Natural killer cell (primary cell): ENCODE measurements at regions not wholly inside any gene's neighbourhood (a gene's known extent, or its start where the extent isn't known, plus 50 kb on each side); places are given as distances from the start of the nearest gene placed in this dataset.

Source experiments
- ATAC-seq, 3 donors: fragments of 150-1000 bp in 2 of 3; fragments of 200-7000 bp in 1 of 3; cut with Tn5 transposase; 1 replicate in 1 of 3; 2 replicates in 2 of 3; pipeline ENCODE4 v1.10.0; 2021; ENCODE audit warnings: mild to moderate bottlenecking in 2 of 3, moderate library complexity in 2 of 3
- DNase-seq, 2 donors: peaks; one replicate each; pipeline versions ENCODE4 v3.0.0 to v3.0.0-alpha.2; 2013 to 2021; ENCODE audit warnings: mixed read lengths in 1 of 2
- H3K27ac ChIP-seq: one replicate; pipeline ENCODE4 v1.5.1; 2013; ENCODE audit warnings: mild to moderate bottlenecking, low read length
- H3K27me3 ChIP-seq: one replicate; pipeline ENCODE4 v1.6.1; 2013; ENCODE audit warnings: low read length; ENCODE audit not compliant: control insufficient read depth, insufficient read depth
- H3K36me3 ChIP-seq: one replicate; pipeline ENCODE4 v1.6.1; 2013; ENCODE audit warnings: low read length; ENCODE audit not compliant: control insufficient read depth, insufficient read depth
- H3K4me1 ChIP-seq: one replicate; pipeline ENCODE4 v1.6.1; 2013; ENCODE audit warnings: low read length; ENCODE audit not compliant: control insufficient read depth, insufficient read depth
- H3K4me3 ChIP-seq: one replicate; pipeline ENCODE4 v1.5.1; 2013; ENCODE audit warnings: low read length
- H3K9me3 ChIP-seq: one replicate; pipeline ENCODE4 v1.6.1; 2013; ENCODE audit warnings: low read length; ENCODE audit not compliant: control insufficient read depth, insufficient read depth
- H3K27ac Mint-ChIP-seq, 2 donors: one replicate each; pipeline ENCODE4 v1.8.0; 2022; ENCODE audit warnings: mild to moderate bottlenecking in 2 of 2, mixed read lengths in 2 of 2, moderate library complexity in 1 of 2
- H3K27me3 Mint-ChIP-seq, 2 donors: one replicate each; pipeline ENCODE4 v1.8.0; 2022; ENCODE audit warnings: low read depth in 2 of 2, mixed read lengths in 2 of 2
- H3K36me3 Mint-ChIP-seq: one replicate; pipeline ENCODE4 v1.8.0; 2022; ENCODE audit warnings: mixed read lengths
- H3K4me1 Mint-ChIP-seq, 2 donors: one replicate each; pipeline ENCODE4 v1.8.0; 2022; ENCODE audit warnings: mixed read lengths in 2 of 2
- H3K4me3 Mint-ChIP-seq: one replicate; pipeline ENCODE4 v1.8.0; 2022; ENCODE audit warnings: mild to moderate bottlenecking, moderate library complexity, mixed read lengths
- H3K9me3 Mint-ChIP-seq, 2 donors: one replicate each; pipeline ENCODE4 v1.8.0; 2022; ENCODE audit warnings: mixed read lengths in 2 of 2
- CTCF ChIP-seq: fragments of 200-600 bp; IDR thresholded peaks from one replicate; pipeline ENCODE4 v1.8.0; 2022; ENCODE audit warnings: antibody characterized with exemption
- WGBS: methylation state at CpG from one replicate; pipeline ENCODE4 v1.1.7; 2013; ENCODE audit warnings: missing lambda C conversion rate; ENCODE audit not compliant: insufficient coverage; 5-methylcytosine and 5-hydroxymethylcytosine counted together
- intact Hi-C: fragments of 100-400 bp; cut with micrococcal nuclease; formaldehyde crosslinking; loops from one replicate; pipeline ENCODE4 v1.14.2; 2022

GRCh38 chr6:82680192-82680591 is 316.6 kb downstream of the TPBG start:
- Mint-ChIP-seq H3K9me3 (peaks cover 6 to 10% of the 10 kb centered on the region in 2 donors), H3K36me3 (no peaks in the 10 kb centered on the region), H3K27me3 (no peaks in the 10 kb centered on the region), H3K4me1 (no peaks in the 10 kb centered on the region), H3K27ac (no peak overlapping the region), H3K4me3 (no peak overlapping the region)
- no peaks in the 10 kb centered on the region for H3K36me3 ChIP-seq
- no peak for TF ChIP-seq CTCF
- H3K27me3 ChIP-seq = no peaks in the 10 kb centered on the region
- DNase-seq = no peak
- intact Hi-C loops = no loop called here
- no peak overlapping the region for H3K4me3 ChIP-seq
- ATAC-seq = no peak
- H3K4me1 ChIP-seq = no peaks in the 10 kb centered on the region
- no peak overlapping the region for H3K27ac ChIP-seq
- 84% methylated on average over 3 of the region's 3 CpGs for WGBS
- peaks cover 10% of the 10 kb centered on the region for H3K9me3 ChIP-seq

GRCh38 chr6:82681119-82681714 is 317.6 kb downstream of the TPBG start:
- H3K27me3 ChIP-seq = no peaks in the 10 kb centered on the region
- Mint-ChIP-seq H3K36me3 (no peaks in the 10 kb centered on the region), H3K9me3 (peaks cover 6 to 8% of the 10 kb centered on the region in 2 donors), H3K4me3 (no peak overlapping the region), H3K4me1 (no peaks in the 10 kb centered on the region), H3K27ac (no peak overlapping the region), H3K27me3 (no peaks in the 10 kb centered on the region)
- H3K4me3 ChIP-seq = no peak overlapping the region
- peaks cover 10% of the 10 kb centered on the region for H3K9me3 ChIP-seq
- WGBS = 81% methylated on average over 3 of the region's 3 CpGs
- H3K27ac ChIP-seq = no peak overlapping the region
- no peak for DNase-seq
- no peak for ATAC-seq
- intact Hi-C loops = no loop called here
- H3K36me3 ChIP-seq = no peaks in the 10 kb centered on the region
- TF ChIP-seq CTCF = no peak
- H3K4me1 ChIP-seq = no peaks in the 10 kb centered on the region

- Mint-ChIP-seq H3K36me3 (no peaks in the 10 kb centered on the region), H3K4me3 (no peak overlapping the region), H3K4me1 (no peaks in the 10 kb centered on the region), H3K27me3 (no peaks in the 10 kb centered on the region), H3K27ac (no peak overlapping the region), H3K9me3 (peaks cover 5 to 7% of the 10 kb centered on the region in 2 donors)
- no peaks in the 10 kb centered on the region for H3K4me1 ChIP-seq
- H3K4me3 ChIP-seq = no peak overlapping the region
- H3K27ac ChIP-seq = no peak overlapping the region
- DNase-seq (no peak), ATAC-seq (no peak)
- no peaks in the 10 kb centered on the region for H3K9me3 ChIP-seq
- TF ChIP-seq CTCF = no peak
- 85% methylated on average over 3 of the region's 3 CpGs for WGBS
- no peaks in the 10 kb centered on the region for H3K36me3 ChIP-seq
- intact Hi-C loops = no loop called here
- no peaks in the 10 kb centered on the region for H3K27me3 ChIP-seq
Observed at GRCh38 chr6:82686719-82687118, 323.1 kb downstream of the TPBG start.

DNA sequence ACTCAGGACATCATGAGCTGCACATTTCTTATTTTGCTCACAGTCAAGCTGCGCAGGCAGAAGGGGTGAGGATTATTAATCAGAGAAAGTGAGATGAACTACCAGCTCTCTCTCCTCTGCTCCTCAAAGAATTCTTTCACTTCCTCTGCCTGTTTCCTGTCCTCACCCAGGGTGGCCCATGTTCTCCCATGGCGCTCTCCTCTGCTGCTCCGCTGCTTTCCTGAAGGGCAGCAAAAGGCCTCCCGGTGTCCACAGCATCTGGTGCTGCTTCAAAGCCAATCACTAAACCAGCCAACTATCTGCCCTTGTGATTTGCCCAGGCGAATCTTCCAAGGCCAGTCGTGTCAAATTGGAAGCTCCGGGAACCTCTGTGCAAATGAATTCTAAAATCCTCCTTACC is 324.2 kb downstream of the TPBG start:
- H3K27me3 Mint-ChIP-seq = no peaks in the 10 kb centered on the region
- H3K4me1 Mint-ChIP-seq = no peaks in the 10 kb centered on the region
- Histone ChIP-seq H3K9me3 (no peaks in the 10 kb centered on the region), H3K27ac (no peak overlapping the region), H3K4me3 (no peak overlapping the region), H3K4me1 (no peaks in the 10 kb centered on the region), H3K27me3 (no peaks in the 10 kb centered on the region), H3K36me3 (no peaks in the 10 kb centered on the region)
- intact Hi-C loops = no loop called here
- H3K36me3 Mint-ChIP-seq = no peaks in the 10 kb centered on the region
- DNase-seq (no peak), ATAC-seq (no peak)
- WGBS = 83% methylated on average over 6 of the region's 7 CpGs
- no peak for TF ChIP-seq CTCF
- no peak overlapping the region for H3K4me3 Mint-ChIP-seq
- peaks cover 4 to 6% of the 10 kb centered on the region in 2 donors for H3K9me3 Mint-ChIP-seq
- no peak overlapping the region for H3K27ac Mint-ChIP-seq
